Neural cell (in vitro differentiated cells): ENCODE measurements at regions not wholly inside any gene's neighbourhood (a gene's known extent, or its start where the extent isn't known, plus 50 kb on each side); places are given as distances from the start of the nearest gene placed in this dataset.

Source experiments
- CTCF ChIP-seq: fragments of 450-650 bp; IDR thresholded peaks from 2 replicates; pipeline ENCODE4 v1.5.1; 2014; ENCODE audit warnings: antibody characterized with exemption, mild to moderate bottlenecking, moderate library complexity; ENCODE audit not compliant: poor library complexity, severe bottlenecking
- EP300 ChIP-seq: fragments of 450-650 bp; conservative IDR thresholded peaks from 2 replicates; pipeline ENCODE4 v1.6.1; 2014; ENCODE audit warnings: antibody characterized with exemption, mild to moderate bottlenecking, moderate library complexity; ENCODE audit not compliant: poor library complexity, severe bottlenecking
- EZH2 ChIP-seq: fragments of 200-600, 300-800 bp; shearing (Covaris generic), sonication (generic); IDR thresholded peaks from 2 replicates; pipeline ENCODE4 v1.6.1; 2014; ENCODE audit warnings: antibody characterized with exemption, low read length, borderline replicate concordance, mild to moderate bottlenecking; ENCODE audit not compliant: insufficient read depth, poor library complexity, severe bottlenecking
- MXI1 ChIP-seq: fragments of 450-650 bp; conservative IDR thresholded peaks from 2 replicates; pipeline ENCODE4 v1.6.1; 2014; ENCODE audit warnings: antibody characterized with exemption, mild to moderate bottlenecking; ENCODE audit not compliant: poor library complexity, severe bottlenecking
- POLR2AphosphoS5 ChIP-seq: IDR thresholded peaks from 2 replicates; pipeline ENCODE4 v1.6.1; 2012
- RAD21 ChIP-seq: fragments of 450-650 bp; conservative IDR thresholded peaks from 2 replicates; pipeline ENCODE4 v1.6.1; 2014; ENCODE audit warnings: antibody characterized with exemption, mild to moderate bottlenecking, moderate library complexity
- REST ChIP-seq: IDR thresholded peaks from 2 replicates; pipeline ENCODE4 v1.6.1; 2012; ENCODE audit warnings: borderline replicate concordance
- TAF1 ChIP-seq: IDR thresholded peaks from 2 replicates; pipeline ENCODE4 v1.6.1; 2012; ENCODE audit warnings: low read depth

DNA sequence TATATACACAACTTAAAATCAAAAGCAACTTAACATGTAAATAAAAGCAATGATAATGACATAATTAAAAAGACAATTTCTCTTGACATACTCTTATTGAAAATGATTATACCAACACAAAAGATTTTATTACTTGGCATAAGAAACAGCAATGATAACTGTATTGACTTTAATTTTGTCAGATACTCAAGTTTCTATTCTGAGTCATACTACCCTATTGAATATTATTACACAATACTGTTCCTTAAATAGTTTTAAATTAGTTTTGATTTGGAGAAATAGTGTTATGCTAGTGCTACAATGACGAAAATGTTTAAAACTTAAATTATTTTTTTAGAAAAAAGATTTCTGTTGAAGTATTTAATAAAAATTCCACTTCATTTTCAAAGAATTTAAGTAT lies 1319.3 kb upstream of the C9orf72 start:
- TF ChIP-seq REST (no peak), CTCF (no peak), MXI1 (no peak), EP300 (no peak), TAF1 (no peak), EZH2 (no peak), RAD21 (no peak), POLR2AphosphoS5 (no peak)
